SK-MEL-5 (cell line): ENCODE measurements at regions not wholly inside any gene's neighbourhood (a gene's known extent, or its start where the extent isn't known, plus 50 kb on each side); places are given as distances from the start of the nearest gene placed in this dataset.

ENCODE experiments used
- DNase-seq: peaks from one replicate; pipeline ENCODE4 v3.0.0-alpha.2; 2016; ENCODE audit warnings: low read depth, low spot score
- in situ Hi-C: cut with HindIII; loops from 2 replicates; pipeline ENCODE4 v1.10.0; 2016; ENCODE audit warnings: low sequenced_read_pairs, high pct_unique_total_duplicates, low pct_unique_long_range_greater_than_20kb

GRCh38 chr14:98622208-98623051 lies 649.6 kb downstream of the BCL11B start:
- in situ Hi-C loops: no loop called here
- DNase-seq: no peak

- DNase-seq: no peak
- in situ Hi-C loops: no loop called here
Observed at GRCh38 chr14:98623788-98624415, 648.1 kb downstream of the BCL11B start.

- in situ Hi-C loops: no loop called here
- peak; percentile 28 for DNase-seq
Observed at GRCh38 chr14:98633380-98633779, 638.6 kb downstream of the BCL11B start.

- no peak for DNase-seq
- in situ Hi-C loops: no loop called here
Observed at GRCh38 chr14:98634043-98634820, 637.8 kb downstream of the BCL11B start.

- in situ Hi-C loops: no loop called here
- DNase-seq: no peak
Observed at GRCh38 chr14:98638366-98638765, 633.6 kb downstream of the BCL11B start.

GRCh38 chr14:98647754-98648153 lies 624.2 kb downstream of the BCL11B start:
- in situ Hi-C loops: no loop called here
- no peak for DNase-seq

GRCh38 chr14:98651037-98651436 lies 621.0 kb downstream of the BCL11B start:
- in situ Hi-C loops: no loop called here
- no peak for DNase-seq

GRCh38 chr14:98665007-98665406 lies 607.0 kb downstream of the BCL11B start:
- DNase-seq: no peak
- in situ Hi-C loops: no loop called here

GRCh38 chr14:98666545-98666944 lies 605.5 kb downstream of the BCL11B start:
- in situ Hi-C loops: no loop called here
- no peak for DNase-seq

GRCh38 chr14:98682033-98682432 lies 590.0 kb downstream of the BCL11B start:
- no peak for DNase-seq
- in situ Hi-C loops: no loop called here

GRCh38 chr14:98682726-98683125 lies 589.3 kb downstream of the BCL11B start:
- in situ Hi-C loops: no loop called here

GRCh38 chr14:98684468-98684867 lies 587.5 kb downstream of the BCL11B start:
- in situ Hi-C loops: no loop called here
- no peak for DNase-seq

More at GRCh38 chr14:98682726-98683125, 589.3 kb downstream of the BCL11B start:
- no peak for DNase-seq

- in situ Hi-C loops: no loop called here
- DNase-seq: no peak
Observed at GRCh38 chr14:98685725-98686124, 586.3 kb downstream of the BCL11B start.

- in situ Hi-C loops: no loop called here
- DNase-seq: no peak
Observed at GRCh38 chr14:98688446-98688845, 583.6 kb downstream of the BCL11B start.

GRCh38 chr14:98689951-98690350 lies 582.0 kb downstream of the BCL11B start:
- no peak for DNase-seq
- in situ Hi-C loops: no loop called here

GRCh38 chr14:98692832-98693231 lies 579.2 kb downstream of the BCL11B start:
- in situ Hi-C loops: no loop called here
- DNase-seq: no peak

- DNase-seq: no peak
- in situ Hi-C loops: no loop called here
Observed at GRCh38 chr14:98694541-98694940, 577.5 kb downstream of the BCL11B start.

GRCh38 chr14:98695809-98696208 lies 576.2 kb downstream of the BCL11B start:
- in situ Hi-C loops: no loop called here

More at GRCh38 chr14:98695809-98696208, 576.2 kb downstream of the BCL11B start:
- no peak for DNase-seq
